ENCODE measurements at regions not wholly inside any gene's neighbourhood (a gene's known extent, or its start where the extent isn't known, plus 50 kb on each side); places are given as distances from the start of the nearest gene placed in this dataset.

DNA sequence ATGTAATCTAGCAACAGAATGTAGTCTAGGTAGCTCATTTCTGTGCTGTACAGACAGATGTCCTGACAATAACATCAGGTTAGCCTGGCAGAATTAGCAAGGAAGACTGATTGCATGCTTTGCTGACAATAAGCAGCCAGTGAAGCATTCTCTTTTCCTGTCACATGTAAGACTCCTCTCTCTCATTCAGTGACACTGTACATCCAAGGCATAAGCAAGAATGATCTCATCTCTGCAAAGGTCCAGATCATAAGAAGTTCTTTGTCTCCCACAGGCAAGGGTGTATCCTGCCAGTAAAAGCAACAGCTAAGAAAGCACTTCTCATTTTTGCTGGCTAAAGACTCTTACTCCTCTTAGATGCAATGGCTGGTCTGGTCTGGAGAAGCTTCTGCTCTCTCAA is 861.8 kb downstream of the TAF11L14 start:
- TF ChIP-seq, protein P1, sequence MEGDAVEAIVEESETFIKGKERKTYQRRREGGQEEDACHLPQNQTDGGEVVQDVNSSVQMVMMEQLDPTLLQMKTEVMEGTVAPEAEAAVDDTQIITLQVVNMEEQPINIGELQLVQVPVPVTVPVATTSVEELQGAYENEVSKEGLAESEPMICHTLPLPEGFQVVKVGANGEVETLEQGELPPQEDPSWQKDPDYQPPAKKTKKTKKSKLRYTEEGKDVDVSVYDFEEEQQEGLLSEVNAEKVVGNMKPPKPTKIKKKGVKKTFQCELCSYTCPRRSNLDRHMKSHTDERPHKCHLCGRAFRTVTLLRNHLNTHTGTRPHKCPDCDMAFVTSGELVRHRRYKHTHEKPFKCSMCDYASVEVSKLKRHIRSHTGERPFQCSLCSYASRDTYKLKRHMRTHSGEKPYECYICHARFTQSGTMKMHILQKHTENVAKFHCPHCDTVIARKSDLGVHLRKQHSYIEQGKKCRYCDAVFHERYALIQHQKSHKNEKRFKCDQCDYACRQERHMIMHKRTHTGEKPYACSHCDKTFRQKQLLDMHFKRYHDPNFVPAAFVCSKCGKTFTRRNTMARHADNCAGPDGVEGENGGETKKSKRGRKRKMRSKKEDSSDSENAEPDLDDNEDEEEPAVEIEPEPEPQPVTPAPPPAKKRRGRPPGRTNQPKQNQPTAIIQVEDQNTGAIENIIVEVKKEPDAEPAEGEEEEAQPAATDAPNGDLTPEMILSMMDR (conservative IDR thresholded peaks at IDR 0.05 in 1 of 2, IDR thresholded peaks at IDR 0.05 in 1 of 2; ENCODE audit: low read depth in 1 of 2, low read length in 2 of 2): no peak
- TF ChIP-seq EZH2 (IDR thresholded peaks at IDR 0.05; ENCODE audit: low read length, missing control alignments): no peak
